Panc1 (cell line): ENCODE measurements at regions not wholly inside any gene's neighbourhood (a gene's known extent, or its start where the extent isn't known, plus 50 kb on each side); places are given as distances from the start of the nearest gene placed in this dataset.

ENCODE experiments used
- ATAC-seq: fragments of 200-7000 bp; cut with Tn5 transposase; 2 replicates; pipeline ENCODE4 v1.9.1; 2020; ENCODE audit warnings: mild to moderate bottlenecking, moderate library complexity
- BruUV-seq: library from RNA; stranded (reverse); fragments of 400-500 nt; replicated peaks from 2 replicates; lab custom pipeline; 2021; lab: Mats Ljungman, UMichigan
- CTCF ChIA-PET: fragments of 300-600 bp; sonication (Branson Sonifier 250); formaldehyde crosslinking; loops from one replicate; lab custom pipeline; 2022; ENCODE audit warnings: antibody characterized with exemption; lab: Charles Lee
- POLR2A ChIA-PET: fragments of 300-600 bp; sonication (Branson Sonifier 250); formaldehyde crosslinking; loops from one replicate; lab custom pipeline; 2022; ENCODE audit warnings: antibody characterized with exemption; lab: Charles Lee
- DNase-seq: peaks from one replicate; pipeline ENCODE4 v3.0.0-alpha.2; 2010; ENCODE audit warnings: low read depth, low spot score
- H3K27ac ChIP-seq: 2 replicates; pipeline ENCODE4 v1.5.1; 2011; ENCODE audit warnings: mild to moderate bottlenecking, low read length, inconsistent platforms
- H3K27me3 ChIP-seq: fragments of 200-500 bp; sonication (Bioruptor generic); 2 replicates; pipeline ENCODE4 v1.6.0; 2014; ENCODE audit warnings: low read length, inconsistent platforms; ENCODE audit not compliant: control insufficient read depth, insufficient read depth
- H3K36me3 ChIP-seq: fragments of 200-500 bp; sonication (Bioruptor generic); 2 replicates; pipeline ENCODE4 v1.5.1; 2014; ENCODE audit warnings: inconsistent platforms, mild to moderate bottlenecking, low read length, moderate library complexity; ENCODE audit not compliant: control insufficient read depth, insufficient read depth
- H3K4me1 ChIP-seq: 2 replicates; pipeline ENCODE4 v1.5.1; 2011; ENCODE audit warnings: inconsistent platforms, mild to moderate bottlenecking, low read length, moderate library complexity; ENCODE audit not compliant: control insufficient read depth, insufficient read depth
- H3K4me3 ChIP-seq, 2 experiments: 2 replicates each; pipeline ENCODE4 v1.5.1; 2011 to 2012; ENCODE audit warnings: low read depth in 2 of 2, low read length in 2 of 2, mild to moderate bottlenecking in 2 of 2, inconsistent platforms in 1 of 2, moderate library complexity in 1 of 2
- H3K9me3 ChIP-seq: fragments of 200-500 bp; sonication (Bioruptor generic); 2 replicates; pipeline ENCODE4 v1.5.1; 2014; ENCODE audit warnings: low read depth, mild to moderate bottlenecking, inconsistent platforms, low read length, moderate library complexity; ENCODE audit not compliant: control insufficient read depth, insufficient read depth
- CTCF ChIP-seq: fragments of 450-650 bp; IDR thresholded peaks from 2 replicates; pipeline ENCODE4 v1.5.1; 2017; ENCODE audit warnings: mild to moderate bottlenecking
- POLR2AphosphoS5 ChIP-seq: IDR thresholded peaks from 2 replicates; pipeline ENCODE4 v1.6.1; 2012; ENCODE audit warnings: mild to moderate bottlenecking, low read depth, low read length, moderate library complexity
- REST ChIP-seq, 2 experiments: IDR thresholded peaks; 2 replicates each; pipeline ENCODE4 v1.6.1; 2011 to 2012; ENCODE audit warnings: low read depth in 2 of 2, control low read depth in 1 of 2, low read length in 1 of 2, mild to moderate bottlenecking in 1 of 2, moderate library complexity in 1 of 2; ENCODE audit not compliant: insufficient read depth in 1 of 2
- SIN3A ChIP-seq: IDR thresholded peaks from 2 replicates; pipeline ENCODE4 v1.6.1; 2012; ENCODE audit warnings: low read depth, mild to moderate bottlenecking, low read length, moderate library complexity, borderline replicate concordance; ENCODE audit not compliant: insufficient read depth
- TCF7L2 ChIP-seq: IDR thresholded peaks from 2 replicates; pipeline ENCODE4 v1.6.1; 2011; ENCODE audit warnings: mild to moderate bottlenecking, low read depth, low read length, inconsistent platforms
- in situ Hi-C: cut with HindIII; loops from 2 replicates; pipeline ENCODE4 v1.10.0; 2016; ENCODE audit warnings: low sequenced_read_pairs, low pct_unique_long_range_greater_than_20kb
- intact Hi-C: fragments of 100-400 bp; cut with micrococcal nuclease; formaldehyde crosslinking; loops from one replicate; pipeline ENCODE4 v1.10.0; 2022; ENCODE audit not compliant: unreplicated experiment

- Histone ChIP-seq H3K4me1 (no peaks in the 10 kb centered on the region; the same call in 1 of the 2 replicates), H3K9me3 (no peaks in the 10 kb centered on the region), H3K4me3 (no peak overlapping the region), H3K27ac (peak overlapping the region; percentile 31; the same call in 1 of the 2 replicates), H3K36me3 (no peaks in the 10 kb centered on the region), H3K27me3 (no peaks in the 10 kb centered on the region)
- CTCF ChIA-PET: no interaction called here
- BruUV-seq: no TSS peak
- no peak for DNase-seq
- intact Hi-C loops: no loop called here
- POLR2A ChIA-PET: no interaction called here
- no peak for ATAC-seq
- in situ Hi-C loops: no loop called here
- TF ChIP-seq TCF7L2 (no peak), POLR2AphosphoS5 (no peak), CTCF (no peak), REST (IDR thresholded peaks at IDR 0.05; ENCODE audit: insufficient read depth in 1 of 2, low read depth in 2 of 2, low read length in 1 of 2) (no peak), SIN3A (no peak)
These were observed 118.6 kb downstream of the EDN1 start for GRCh38 chr6:12408752-12409151.

GRCh38 chr6:12410946-12411345 lies 120.8 kb downstream of the EDN1 start:
- intact Hi-C loops: no loop called here
- DNase-seq: no peak
- no TSS peak for BruUV-seq
- H3K27me3 ChIP-seq: no peaks in the 10 kb centered on the region
- TF ChIP-seq CTCF: no peak
- peaks cover under 1% of the 10 kb centered on the region; the same call in 1 of the 2 replicates for H3K4me1 ChIP-seq
- H3K4me3 ChIP-seq: no peak overlapping the region
- ChIA-PET POLR2A (no interaction called here), CTCF (no interaction called here)
- no peaks in the 10 kb centered on the region for H3K36me3 ChIP-seq
- in situ Hi-C loops: no loop called here
- ATAC-seq: peak; percentile 78
- no peaks in the 10 kb centered on the region for H3K9me3 ChIP-seq
- peak overlapping the region; percentile 54; the same call in 1 of the 2 replicates for H3K27ac ChIP-seq
